Neural cell (in vitro differentiated cells): ENCODE measurements at regions not wholly inside any gene's neighbourhood (a gene's known extent, or its start where the extent isn't known, plus 50 kb on each side); places are given as distances from the start of the nearest gene placed in this dataset.

Experiments
- H2AFZ ChIP-seq: fragments of 200-600, 300-800 bp; sonication (generic), shearing (Covaris generic); 2 replicates; pipeline ENCODE4 v1.6.0; 2014; ENCODE audit warnings: low read depth, mild to moderate bottlenecking, antibody characterized with exemption, low read length, moderate library complexity
- H3F3A ChIP-seq: fragments of 200-600 bp; shearing (Covaris generic); 2 replicates; pipeline ENCODE4 v1.6.1; 2016; ENCODE audit warnings: mild to moderate bottlenecking, moderate library complexity, mixed read lengths, antibody characterized with exemption, low read length; ENCODE audit not compliant: insufficient read depth, poor library complexity, severe bottlenecking
- H3K27ac ChIP-seq: fragments of 200-600, 300-800 bp; sonication (generic), shearing (Covaris generic); 2 replicates; pipeline ENCODE4 v1.5.1; 2014; ENCODE audit warnings: mild to moderate bottlenecking, low read length, moderate library complexity
- H3K27me3 ChIP-seq: fragments of 300-800, 200-600 bp; sonication (generic), shearing (Covaris generic); 2 replicates; pipeline ENCODE4 v1.6.0; 2014; ENCODE audit warnings: mild to moderate bottlenecking, low read depth, low read length, moderate library complexity; ENCODE audit not compliant: insufficient read depth
- H3K36me3 ChIP-seq: fragments of 300-800, 200-600 bp; sonication (generic), shearing (Covaris generic); 2 replicates; pipeline ENCODE4 v1.5.1; 2014; ENCODE audit warnings: mild to moderate bottlenecking, antibody characterized with exemption, low read length, moderate library complexity; ENCODE audit not compliant: insufficient read depth
- H3K4me2 ChIP-seq: fragments of 300-800, 200-600 bp; sonication (generic), shearing (Covaris generic); 2 replicates; pipeline ENCODE4 v1.6.0; 2014; ENCODE audit warnings: mild to moderate bottlenecking, low read length
- H3K4me3 ChIP-seq: fragments of 300-800, 200-600 bp; sonication (generic), shearing (Covaris generic); 2 replicates; pipeline ENCODE4 v1.5.1; 2014; ENCODE audit warnings: mild to moderate bottlenecking, low read length, moderate library complexity
- H3K79me2 ChIP-seq: fragments of 200-600 bp; shearing (Covaris generic); replicated peaks from 2 replicates; pipeline ENCODE4 v1.6.0; 2014; ENCODE audit warnings: mild to moderate bottlenecking, low read length, moderate library complexity; ENCODE audit not compliant: insufficient read depth
- H3K9ac ChIP-seq: fragments of 300-800, 200-600 bp; sonication (generic), shearing (Covaris generic); 2 replicates; pipeline ENCODE4 v1.6.1; 2016; ENCODE audit warnings: mild to moderate bottlenecking, low read length, mixed read lengths
- H3K9me2 ChIP-seq: fragments of 200-600 bp; shearing (Covaris generic); 2 replicates; pipeline ENCODE4 v1.6.1; 2016; ENCODE audit warnings: mild to moderate bottlenecking, low read length, mixed read lengths; ENCODE audit not compliant: insufficient read depth
- H3K9me3 ChIP-seq: fragments of 200-600, 300-800 bp; sonication (generic), shearing (Covaris generic); 2 replicates; pipeline ENCODE4 v1.6.1; 2016; ENCODE audit warnings: mild to moderate bottlenecking, mixed run types, low read length, moderate library complexity, mixed read lengths
- H4K20me1 ChIP-seq: fragments of 200-600 bp; shearing (Covaris generic); 2 replicates; pipeline ENCODE4 v1.6.1; 2016; ENCODE audit warnings: mild to moderate bottlenecking, mixed run types; ENCODE audit not compliant: insufficient read depth
- CTCF ChIP-seq: fragments of 450-650 bp; IDR thresholded peaks from 2 replicates; pipeline ENCODE4 v1.5.1; 2014; ENCODE audit warnings: antibody characterized with exemption, mild to moderate bottlenecking, moderate library complexity; ENCODE audit not compliant: poor library complexity, severe bottlenecking
- EP300 ChIP-seq: fragments of 450-650 bp; conservative IDR thresholded peaks from 2 replicates; pipeline ENCODE4 v1.6.1; 2014; ENCODE audit warnings: antibody characterized with exemption, mild to moderate bottlenecking, moderate library complexity; ENCODE audit not compliant: poor library complexity, severe bottlenecking
- EZH2 ChIP-seq: fragments of 200-600, 300-800 bp; shearing (Covaris generic), sonication (generic); IDR thresholded peaks from 2 replicates; pipeline ENCODE4 v1.6.1; 2014; ENCODE audit warnings: antibody characterized with exemption, low read length, borderline replicate concordance, mild to moderate bottlenecking; ENCODE audit not compliant: insufficient read depth, poor library complexity, severe bottlenecking
- MXI1 ChIP-seq: fragments of 450-650 bp; conservative IDR thresholded peaks from 2 replicates; pipeline ENCODE4 v1.6.1; 2014; ENCODE audit warnings: antibody characterized with exemption, mild to moderate bottlenecking; ENCODE audit not compliant: poor library complexity, severe bottlenecking
- POLR2AphosphoS5 ChIP-seq: IDR thresholded peaks from 2 replicates; pipeline ENCODE4 v1.6.1; 2012
- RAD21 ChIP-seq: fragments of 450-650 bp; conservative IDR thresholded peaks from 2 replicates; pipeline ENCODE4 v1.6.1; 2014; ENCODE audit warnings: antibody characterized with exemption, mild to moderate bottlenecking, moderate library complexity
- SMC3 ChIP-seq: fragments of 450-650 bp; conservative IDR thresholded peaks from 2 replicates; pipeline ENCODE4 v1.6.1; 2014; ENCODE audit warnings: antibody characterized with exemption, mild to moderate bottlenecking, moderate library complexity; ENCODE audit not compliant: poor library complexity
- TAF1 ChIP-seq: IDR thresholded peaks from 2 replicates; pipeline ENCODE4 v1.6.1; 2012; ENCODE audit warnings: low read depth
- TF ChIP-seq, protein P1 (sequence below): IDR thresholded peaks from 2 replicates; pipeline ENCODE4 v1.6.1; 2012; ENCODE audit warnings: borderline replicate concordance

GRCh38 chr10:36666451-36666850 lies 458.9 kb upstream of the ANKRD30A start:
- no peaks in the 10 kb centered on the region for H3F3A ChIP-seq
- H3K9ac ChIP-seq: no peak overlapping the region
- H3K36me3 ChIP-seq: no peaks in the 10 kb centered on the region
- no peaks in the 10 kb centered on the region for H3K9me2 ChIP-seq
- H3K9me3 ChIP-seq: no peaks in the 10 kb centered on the region
- no peaks in the 10 kb centered on the region for H3K79me2 ChIP-seq
- no peaks in the 10 kb centered on the region for H3K27me3 ChIP-seq
- no peak for TF ChIP-seq MXI1
- no peak for TF ChIP-seq RAD21
- TF ChIP-seq POLR2AphosphoS5: no peak
- TF ChIP-seq TAF1: no peak
- no peak for TF ChIP-seq EP300
- no peak for TF ChIP-seq CTCF
- TF ChIP-seq, protein P1, sequence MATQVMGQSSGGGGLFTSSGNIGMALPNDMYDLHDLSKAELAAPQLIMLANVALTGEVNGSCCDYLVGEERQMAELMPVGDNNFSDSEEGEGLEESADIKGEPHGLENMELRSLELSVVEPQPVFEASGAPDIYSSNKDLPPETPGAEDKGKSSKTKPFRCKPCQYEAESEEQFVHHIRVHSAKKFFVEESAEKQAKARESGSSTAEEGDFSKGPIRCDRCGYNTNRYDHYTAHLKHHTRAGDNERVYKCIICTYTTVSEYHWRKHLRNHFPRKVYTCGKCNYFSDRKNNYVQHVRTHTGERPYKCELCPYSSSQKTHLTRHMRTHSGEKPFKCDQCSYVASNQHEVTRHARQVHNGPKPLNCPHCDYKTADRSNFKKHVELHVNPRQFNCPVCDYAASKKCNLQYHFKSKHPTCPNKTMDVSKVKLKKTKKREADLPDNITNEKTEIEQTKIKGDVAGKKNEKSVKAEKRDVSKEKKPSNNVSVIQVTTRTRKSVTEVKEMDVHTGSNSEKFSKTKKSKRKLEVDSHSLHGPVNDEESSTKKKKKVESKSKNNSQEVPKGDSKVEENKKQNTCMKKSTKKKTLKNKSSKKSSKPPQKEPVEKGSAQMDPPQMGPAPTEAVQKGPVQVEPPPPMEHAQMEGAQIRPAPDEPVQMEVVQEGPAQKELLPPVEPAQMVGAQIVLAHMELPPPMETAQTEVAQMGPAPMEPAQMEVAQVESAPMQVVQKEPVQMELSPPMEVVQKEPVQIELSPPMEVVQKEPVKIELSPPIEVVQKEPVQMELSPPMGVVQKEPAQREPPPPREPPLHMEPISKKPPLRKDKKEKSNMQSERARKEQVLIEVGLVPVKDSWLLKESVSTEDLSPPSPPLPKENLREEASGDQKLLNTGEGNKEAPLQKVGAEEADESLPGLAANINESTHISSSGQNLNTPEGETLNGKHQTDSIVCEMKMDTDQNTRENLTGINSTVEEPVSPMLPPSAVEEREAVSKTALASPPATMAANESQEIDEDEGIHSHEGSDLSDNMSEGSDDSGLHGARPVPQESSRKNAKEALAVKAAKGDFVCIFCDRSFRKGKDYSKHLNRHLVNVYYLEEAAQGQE: no peak
- TF ChIP-seq SMC3: no peak
- TF ChIP-seq EZH2: no peak
- H3K27ac ChIP-seq: no peak overlapping the region
- no peak overlapping the region for H2AFZ ChIP-seq
- H3K4me2 ChIP-seq: no peak overlapping the region
- H4K20me1 ChIP-seq: no peaks in the 10 kb centered on the region
- no peak overlapping the region for H3K4me3 ChIP-seq

GRCh38 chr10:36662571-36662970 lies 462.8 kb upstream of the ANKRD30A start:
- Histone ChIP-seq H3K27ac (no peak overlapping the region), H3F3A (no peaks in the 10 kb centered on the region), H3K9me3 (no peaks in the 10 kb centered on the region), H3K9me2 (no peaks in the 10 kb centered on the region), H3K36me3 (no peaks in the 10 kb centered on the region), H3K4me3 (no peak overlapping the region), H3K4me2 (no peak overlapping the region), H3K79me2 (no peaks in the 10 kb centered on the region), H4K20me1 (no peaks in the 10 kb centered on the region), H2AFZ (no peak overlapping the region), H3K9ac (no peak overlapping the region), H3K27me3 (no peaks in the 10 kb centered on the region)
- TF ChIP-seq MXI1: no peak
- TF ChIP-seq EP300: no peak
- TF ChIP-seq CTCF: no peak
- TF ChIP-seq RAD21: no peak
- TF ChIP-seq EZH2: no peak
- no peak for TF ChIP-seq TAF1
